ENCODE measurements at regions not wholly inside any gene's neighbourhood (a gene's known extent, or its start where the extent isn't known, plus 50 kb on each side); places are given as distances from the start of the nearest gene placed in this dataset.

GRCh38 chr10:4033341-4033896 lies 248.4 kb upstream of the KLF6 start:
- DNase-seq (ENCODE audit: low read depth): no peak
- no peak overlapping the region for H3K4me3 ChIP-seq (ENCODE audit: control insufficient read depth, low read depth, low read length)
- no peak for TF ChIP-seq CTCF (IDR thresholded peaks at IDR 0.05; ENCODE audit: control insufficient read depth, insufficient read depth, low read depth, low read length, missing control alignments)

GRCh38 chr10:4029866-4030265 lies 244.9 kb upstream of the KLF6 start:
- TF ChIP-seq CTCF (IDR thresholded peaks at IDR 0.05; ENCODE audit: control insufficient read depth, insufficient read depth, low read depth, low read length, missing control alignments): no peak
- H3K4me3 ChIP-seq (ENCODE audit: control insufficient read depth, low read depth, low read length): no peak overlapping the region
- no peak for DNase-seq (ENCODE audit: low read depth)

DNA sequence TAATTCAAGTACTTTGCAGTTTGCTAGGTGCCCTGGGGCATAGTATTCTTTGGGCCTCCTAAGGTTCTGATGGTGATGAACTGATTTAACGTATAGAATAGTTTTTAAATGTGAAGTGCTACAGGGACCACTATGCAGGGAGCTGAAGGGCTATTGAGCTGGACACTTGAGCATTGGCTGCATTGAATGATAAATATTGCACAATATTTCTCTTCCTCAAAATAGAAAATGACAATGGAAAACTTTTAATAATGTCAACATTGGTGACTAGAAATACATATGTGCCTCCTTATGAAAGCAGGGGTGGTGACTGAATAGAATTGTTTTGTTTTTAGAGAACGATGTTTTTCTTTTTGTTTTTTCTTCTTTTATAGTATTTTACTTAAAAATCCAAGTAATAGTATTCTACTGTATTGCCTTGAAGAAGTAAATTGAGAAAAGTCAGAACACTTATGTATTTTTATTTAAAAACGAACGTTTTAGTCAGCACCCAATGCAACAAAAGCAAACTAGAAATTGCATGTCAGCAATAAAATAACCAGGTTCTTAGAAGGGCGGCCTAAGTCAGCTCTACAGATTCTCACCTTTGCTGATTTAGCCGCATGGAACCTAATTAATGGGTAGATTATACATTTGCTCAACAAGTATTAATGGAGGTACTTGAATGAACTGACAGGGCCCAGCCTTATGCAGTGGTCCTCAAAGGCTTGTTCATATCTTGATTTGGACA lies 244.0 kb upstream of the KLF6 start:
- no peak overlapping the region for H3K4me3 ChIP-seq (ENCODE audit: control insufficient read depth, low read depth, low read length)
- no peak for TF ChIP-seq CTCF (IDR thresholded peaks at IDR 0.05; ENCODE audit: control insufficient read depth, insufficient read depth, low read depth, low read length, missing control alignments)
- DNase-seq (ENCODE audit: low read depth): no peak

DNA sequence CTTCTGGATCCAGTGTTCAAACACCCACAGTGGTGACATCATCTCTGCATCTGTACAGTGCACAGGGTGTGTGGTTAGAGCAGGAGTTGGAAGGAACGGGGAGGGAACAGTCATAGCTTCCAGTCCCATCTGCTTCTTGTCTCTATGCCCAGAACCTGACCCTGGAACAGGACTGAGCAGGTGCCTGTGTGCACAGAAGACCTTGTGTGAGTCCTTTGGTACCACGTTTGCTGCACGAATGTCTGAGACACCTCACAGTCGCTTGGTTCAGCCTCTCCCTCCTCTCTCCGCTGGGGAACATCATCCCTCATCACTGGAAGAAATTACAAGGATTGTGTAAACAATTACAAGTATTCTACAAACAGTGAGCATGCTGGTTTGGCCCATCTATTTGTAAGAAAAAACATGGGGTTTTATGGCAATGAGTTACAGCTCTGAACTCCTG lies 243.0 kb upstream of the KLF6 start:
- TF ChIP-seq CTCF (IDR thresholded peaks at IDR 0.05; ENCODE audit: control insufficient read depth, insufficient read depth, low read depth, low read length, missing control alignments): no peak
- H3K4me3 ChIP-seq (ENCODE audit: control insufficient read depth, low read depth, low read length): no peak overlapping the region
- no peak for DNase-seq (ENCODE audit: low read depth)

GRCh38 chr10:4025339-4025738 lies 240.3 kb upstream of the KLF6 start:
- no peak for DNase-seq (ENCODE audit: low read depth)
- no peak overlapping the region for H3K4me3 ChIP-seq (ENCODE audit: control insufficient read depth, low read depth, low read length)
- no peak for TF ChIP-seq CTCF (IDR thresholded peaks at IDR 0.05; ENCODE audit: control insufficient read depth, insufficient read depth, low read depth, low read length, missing control alignments)

GRCh38 chr10:4024516-4025245 lies 239.7 kb upstream of the KLF6 start:
- H3K4me3 ChIP-seq (ENCODE audit: control insufficient read depth, low read depth, low read length): no peak overlapping the region
- TF ChIP-seq CTCF (IDR thresholded peaks at IDR 0.05; ENCODE audit: control insufficient read depth, insufficient read depth, low read depth, low read length, missing control alignments): no peak
- DNase-seq (ENCODE audit: low read depth): no peak

All from AG09309 (cell line).